ENCODE measurements at regions not wholly inside any gene's neighbourhood (a gene's known extent, or its start where the extent isn't known, plus 50 kb on each side); places are given as distances from the start of the nearest gene placed in this dataset. TPM values are rescaled to one million over a fixed set of nuclear protein-coding genes. Genes with fewer than 3 reads are reported as not detected.

GRCh38 chr20:9018346-9018745, 50.5 kb upstream of the PLCB4 start:
- Histone ChIP-seq H3K4me3 (ENCODE audit: insufficient read depth in 1 of 2, low read depth in 1 of 2, low read length in 2 of 2) (no peak overlapping the region), H3K36me3 (ENCODE audit: control insufficient read depth in 1 of 2, insufficient read depth in 2 of 2, low read depth in 1 of 2, low read length in 2 of 2) (no peaks in the 10 kb centered on the region), H3K4me1 (ENCODE audit: control insufficient read depth, insufficient read depth, low read depth, low read length) (peaks cover 2% of the 10 kb centered on the region), H4K8ac (ENCODE audit: low read length) (no peak overlapping the region), H2AK5ac (ENCODE audit: low read length, severe bottlenecking) (no peak overlapping the region), H2BK12ac (ENCODE audit: low read length in 2 of 2) (no peak overlapping the region), H4K91ac (ENCODE audit: low read length) (no peak overlapping the region), H3K4me2 (ENCODE audit: low read length, poor library complexity, severe bottlenecking) (no peak overlapping the region), H2BK5ac (ENCODE audit: low read depth, low read length, poor library complexity, severe bottlenecking) (no peak overlapping the region), H3K9ac (ENCODE audit: low read length) (no peak overlapping the region), H3K23ac (ENCODE audit: low read length in 2 of 2) (no peak overlapping the region), H3K79me1 (replicated peaks; ENCODE audit: low read length, poor library complexity, severe bottlenecking) (no peaks in the 10 kb centered on the region), H2BK15ac (ENCODE audit: low read depth, poor library complexity, severe bottlenecking) (no peak overlapping the region), H3K27ac (ENCODE audit: low read length, poor library complexity, severe bottlenecking) (no peak overlapping the region), H2AFZ (ENCODE audit: low read depth, low read length) (no peak overlapping the region), H3K9me3 (ENCODE audit: control insufficient read depth, low read length) (no peaks in the 10 kb centered on the region), H3K14ac (ENCODE audit: low read length in 2 of 2) (no peak overlapping the region), H3K27me3 (ENCODE audit: control insufficient read depth in 1 of 2, insufficient read depth in 1 of 2, low read length in 2 of 2) (no peaks in the 10 kb centered on the region), H3K18ac (ENCODE audit: low read depth in 1 of 2, low read length in 2 of 2) (no peak overlapping the region), H3K4ac (ENCODE audit: low read depth in 1 of 2, low read length in 2 of 2) (no peak overlapping the region), H2BK120ac (ENCODE audit: low read depth, low read length) (no peak overlapping the region)
- WGBS, result 95% methylated on average over 1 of the region's 1 CpG
- no peak for DNase-seq

Small RNA genes lying in the stretch of these regions (small RNA-seq; reads per million reads assigned to genes)
- gene RF00017 (ENCODE audit: low read depth), result not detected
